GM12878 (cell line): ENCODE measurements at regions not wholly inside any gene's neighbourhood (a gene's known extent, or its start where the extent isn't known, plus 50 kb on each side); places are given as distances from the start of the nearest gene placed in this dataset.

Experiments
- ATAC-seq: fragments of 200-7000 bp; cut with Tn5 transposase; 3 replicates; pipeline ENCODE4 v1.9.1; 2020; ENCODE audit warnings: mild to moderate bottlenecking, moderate library complexity
- BruUV-seq: library from RNA; stranded (reverse); fragments of 400-500 nt; replicated peaks from 2 replicates; lab custom pipeline; 2021; lab: Mats Ljungman, UMichigan
- CTCF ChIA-PET: fragments of 300-600 bp; sonication (Branson Sonifier 250); formaldehyde crosslinking; extraction: SDS; loops from one replicate; lab custom pipeline; 2021; ENCODE audit warnings: inconsistent platforms; lab: Yijun Ruan, JAX
- POLR2A ChIA-PET: fragments of 350-600 bp; formaldehyde crosslinking; extraction: SDS; loops from one replicate; lab custom pipeline; 2021; ENCODE audit warnings: inconsistent platforms; lab: Charles Lee
- RAD21 ChIA-PET: fragments of 300-600 bp; sonication (Branson Sonifier 250); formaldehyde crosslinking; loops from one replicate; lab custom pipeline; 2023; ENCODE audit warnings: antibody characterized with exemption; ENCODE audit not compliant: unreplicated experiment; lab: Charles Lee
- SMC1A ChIA-PET: fragments of 300-600 bp; sonication (Branson Sonifier 250); formaldehyde crosslinking; loops from one replicate; lab custom pipeline; 2023; ENCODE audit not compliant: unreplicated experiment, uncharacterized antibody; lab: Charles Lee
- DNase-seq: peaks from one replicate; pipeline ENCODE4 v3.0.0-alpha.2; 2011; ENCODE audit warnings: low read depth, low spot score
- FAIRE-seq: peaks from 3 replicates; lab custom pipeline; 2011; peaks lifted over from hg19 to GRCh38; lab: Jason Lieb, UNC
- H2AFZ ChIP-seq: 2 replicates; pipeline ENCODE4 v1.6.0; 2011; ENCODE audit warnings: low read depth, low read length, control low read depth; ENCODE audit not compliant: control insufficient read depth
- H3K27ac ChIP-seq: 2 replicates; pipeline ENCODE4 v1.5.1; 2011; ENCODE audit warnings: control low read depth; ENCODE audit not compliant: control insufficient read depth, insufficient read depth
- H3K27me3 ChIP-seq, 2 experiments: replicated peaks in 1 of 2; 2 replicates each; pipeline versions ENCODE4 v1.6.0 to v1.6.1; 2011; ENCODE audit warnings: low read length in 1 of 2; ENCODE audit not compliant: control insufficient read depth in 2 of 2, insufficient read depth in 2 of 2
- H3K36me3 ChIP-seq, 2 experiments: 2 replicates each; pipeline ENCODE4 v1.5.1; 2011; ENCODE audit warnings: low read length in 1 of 2; ENCODE audit not compliant: control insufficient read depth in 2 of 2, insufficient read depth in 2 of 2
- H3K4me1 ChIP-seq: 2 replicates; pipeline ENCODE4 v1.6.1; 2011; ENCODE audit warnings: mild to moderate bottlenecking, low read length, moderate library complexity, mixed read lengths; ENCODE audit not compliant: control insufficient read depth, insufficient read depth
- H3K4me2 ChIP-seq: 2 replicates; pipeline ENCODE4 v1.6.0; 2011; ENCODE audit warnings: control low read depth; ENCODE audit not compliant: control insufficient read depth, insufficient read depth
- H3K4me3 ChIP-seq: fragments of 200-600 bp; sonication (generic); 2 replicates; pipeline ENCODE4 v1.5.1; 2016
- H3K79me2 ChIP-seq: 2 replicates; pipeline ENCODE4 v1.6.0; 2011; ENCODE audit warnings: low read length; ENCODE audit not compliant: control insufficient read depth, insufficient read depth
- H3K9ac ChIP-seq: 2 replicates; pipeline ENCODE4 v1.8.0; 2011; ENCODE audit warnings: low read length, control low read depth, mixed read lengths; ENCODE audit not compliant: control insufficient read depth, insufficient read depth
- H3K9me3 ChIP-seq: replicated peaks from 3 replicates; pipeline ENCODE4 v1.5.1; 2011; ENCODE audit warnings: mild to moderate bottlenecking, low read length; ENCODE audit not compliant: control insufficient read depth, insufficient read depth
- H4K20me1 ChIP-seq: 2 replicates; pipeline ENCODE4 v1.6.0; 2011; ENCODE audit not compliant: control insufficient read depth, insufficient read depth
- ATF2 ChIP-seq: IDR thresholded peaks from 2 replicates; pipeline ENCODE4 v1.6.1; 2012; ENCODE audit warnings: low read length, inconsistent platforms
- BHLHE40 ChIP-seq, 2 experiments: fragments of 450-650 bp in 1 of 2; IDR thresholded peaks; 2 replicates each; pipeline ENCODE4 v1.6.1; 2011 to 2017; ENCODE audit warnings: low read depth in 2 of 2, borderline replicate concordance in 1 of 2, improper control_type of control experiment in 1 of 2, low read length in 1 of 2, mild to moderate bottlenecking in 1 of 2
- CUX1 ChIP-seq: IDR thresholded peaks from 2 replicates; pipeline ENCODE4 v1.6.1; 2012; ENCODE audit warnings: improper control_type of control experiment, low read depth, low read length; ENCODE audit not compliant: insufficient replicate concordance
- ETV6 ChIP-seq, 2 experiments: fragments of 450-650 bp in 1 of 2; IDR thresholded peaks in 1 of 2; conservative IDR thresholded peaks in 1 of 2; 2 replicates each; pipeline ENCODE4 v1.6.1; 2014; ENCODE audit warnings: antibody characterized with exemption in 1 of 2, borderline replicate concordance in 1 of 2, low read depth in 1 of 2, mild to moderate bottlenecking in 1 of 2, moderate library complexity in 1 of 2
- IRF4 ChIP-seq: IDR thresholded peaks from 2 replicates; pipeline ENCODE4 v1.6.1; 2011; ENCODE audit warnings: low read depth, low read length
- KDM1A ChIP-seq: fragments of 200-600 bp; sonication (generic); IDR thresholded peaks from 2 replicates; pipeline ENCODE4 v1.6.1; 2016; ENCODE audit warnings: borderline replicate concordance
- MAX ChIP-seq: IDR thresholded peaks from 2 replicates; pipeline ENCODE4 v1.6.1; 2012; ENCODE audit warnings: low read depth, low read length, improper control_type of control experiment
- NFYB ChIP-seq: IDR thresholded peaks from 2 replicates; pipeline ENCODE4 v1.6.1; 2011; ENCODE audit warnings: low read depth, mild to moderate bottlenecking, low read length, improper control_type of control experiment, moderate library complexity; ENCODE audit not compliant: insufficient read depth
- PAX8 ChIP-seq: fragments of 450-650 bp; IDR thresholded peaks from 2 replicates; pipeline ENCODE4 v1.6.1; 2017; ENCODE audit warnings: mild to moderate bottlenecking, moderate library complexity
- POLR2A ChIP-seq: IDR thresholded peaks from 2 replicates; pipeline ENCODE4 v1.6.1; 2011; ENCODE audit warnings: low read depth, mild to moderate bottlenecking, low read length
- POU2F2 ChIP-seq: IDR thresholded peaks from 3 replicates; pipeline ENCODE4 v1.6.1; 2011; ENCODE audit warnings: low read depth, mild to moderate bottlenecking, low read length, borderline replicate concordance
- SIN3A ChIP-seq: IDR thresholded peaks from 2 replicates; pipeline ENCODE4 v1.6.1; 2012; ENCODE audit warnings: low read depth, low read length, improper control_type of control experiment
- SMAD1 ChIP-seq: fragments of 450-650 bp; IDR thresholded peaks from 2 replicates; pipeline ENCODE4 v1.6.1; 2018; ENCODE audit warnings: mild to moderate bottlenecking, low read depth; ENCODE audit not compliant: partially characterized antibody
- TARDBP ChIP-seq: IDR thresholded peaks from 2 replicates; pipeline ENCODE4 v1.6.1; 2016; ENCODE audit warnings: borderline replicate concordance
- ZNF592 ChIP-seq: fragments of 450-650 bp; IDR thresholded peaks from 2 replicates; pipeline ENCODE4 v1.6.1; 2017; ENCODE audit warnings: mild to moderate bottlenecking, moderate library complexity
- WGBS: methylation state at CpG from one replicate; pipeline ENCODE4 v1.1.6; 2016; ENCODE audit warnings: low lambda C conversion rate; ENCODE audit not compliant: insufficient replicate concordance, insufficient coverage; ENCODE audit errors: missing lambda C conversion rate; 5-methylcytosine and 5-hydroxymethylcytosine counted together
- in situ Hi-C: fragments of 300-500 bp; cut with MboI; formaldehyde crosslinking; loops from 9 replicates; pipeline ENCODE4 v1.14.3; 2018; ENCODE audit warnings: mixed read lengths
- intact Hi-C: fragments of 100-400 bp; cut with micrococcal nuclease; formaldehyde crosslinking; loops from one replicate; pipeline ENCODE4 v1.14.2; 2022; ENCODE audit not compliant: unreplicated experiment

- in situ Hi-C loops, result no loop called here
- RAD21 ChIA-PET, result no interaction called here
- no peak overlapping the region for H3K9ac ChIP-seq
- no TSS peak for BruUV-seq
- POLR2A ChIA-PET, result no interaction called here
- 5% methylated on average over 1 of the region's 1 CpG for WGBS
- no peak for ATAC-seq
- TF ChIP-seq NFYB (no peak), CUX1 (no peak), SMAD1 (no peak), SIN3A (no peak), POU2F2 (no peak), TARDBP (no peak), IRF4 (no peak), POLR2A (no peak), KDM1A (no peak), PAX8 (no peak), ATF2 (no peak), MAX (no peak), BHLHE40 (IDR thresholded peaks at IDR 0.05; ENCODE audit: borderline replicate concordance in 1 of 2, low read depth in 2 of 2, low read length in 1 of 2) (no peak), ZNF592 (no peak), ETV6 (conservative IDR thresholded peaks at IDR 0.05 in 1 of 2, IDR thresholded peaks at IDR 0.05 in 1 of 2; ENCODE audit: borderline replicate concordance in 1 of 2, low read depth in 1 of 2) (no peak)
- TF ChIP-seq, all 136 proteins: peak for 0
- Histone ChIP-seq H3K79me2 (no peaks in the 10 kb centered on the region), H4K20me1 (no peaks in the 10 kb centered on the region), H3K4me1 (no peaks in the 10 kb centered on the region), H3K9me3 (no peaks in the 10 kb centered on the region), H3K27ac (no peak overlapping the region), H3K27me3 (no peaks in the 10 kb centered on the region), H2AFZ (no peak overlapping the region), H3K4me2 (no peak overlapping the region), H3K36me3 (no peaks in the 10 kb centered on the region), H3K4me3 (no peak overlapping the region)
- ChIA-PET SMC1A (no interaction called here), CTCF (no interaction called here)
- intact Hi-C loops, result no loop called here
- DNase-seq (no peak), FAIRE-seq (no peak)
These were observed 262.6 kb upstream of the SYT4 start for GRCh38 chr18:43539862-43540261.
